Stimulated activated effector memory CD8-positive, alpha-beta T cell treated with anti-CD3 and anti-CD28 coated beads, Interleukin-12 subunit alpha, Interleukin-12 subunit beta, amount 100 ng/mL, for 72 hours (primary cell): ENCODE measurements at regions not wholly inside any gene's neighbourhood (a gene's known extent, or its start where the extent isn't known, plus 50 kb on each side); places are given as distances from the start of the nearest gene placed in this dataset.
"Not testable (repeated sequence)": the region's sequence is repeated elsewhere in the genome, so short reads cannot be mapped to it uniquely, and the experiment has no call there.

ENCODE experiments used
- ATAC-seq: fragments of 150-1000 bp; cut with Tn5 transposase; 2 replicates; pipeline ENCODE4 v1.10.0; 2021
- DNase-seq, 2 donors: peaks; one replicate each; pipeline ENCODE4 v3.0.0; 2021 to 2022; ENCODE audit warnings: low spot score in 2 of 2
- H3K27ac Mint-ChIP-seq: one replicate; pipeline ENCODE4 v1.8.0; 2022; ENCODE audit warnings: mild to moderate bottlenecking, mixed read lengths
- H3K36me3 Mint-ChIP-seq: one replicate; pipeline ENCODE4 v1.8.0; 2022; ENCODE audit warnings: mild to moderate bottlenecking, mixed read lengths
- H3K4me1 Mint-ChIP-seq: one replicate; pipeline ENCODE4 v1.8.0; 2022; ENCODE audit warnings: mixed read lengths
- H3K4me3 Mint-ChIP-seq: one replicate; pipeline ENCODE4 v1.8.0; 2022; ENCODE audit warnings: mild to moderate bottlenecking, mixed read lengths
- H3K9me3 Mint-ChIP-seq: one replicate; pipeline ENCODE4 v1.8.0; 2022; ENCODE audit warnings: mixed read lengths

GRCh38 chr6:112524071-112524470 is 176.9 kb downstream of the RFPL4B start:
- Mint-ChIP-seq H3K4me3 (no peak overlapping the region), H3K9me3 (no peaks in the 10 kb centered on the region), H3K36me3 (no peaks in the 10 kb centered on the region), H3K27ac (no peak overlapping the region), H3K4me1 (no peaks in the 10 kb centered on the region)
- ATAC-seq (no peak), DNase-seq (no peak)

GRCh38 chr6:112525749-112526148 is 178.6 kb downstream of the RFPL4B start:
- H3K4me1 Mint-ChIP-seq, result no peaks in the 10 kb centered on the region
- H3K36me3 Mint-ChIP-seq, result no peaks in the 10 kb centered on the region
- ATAC-seq (no peak), DNase-seq (no peak)
- H3K27ac Mint-ChIP-seq, result no peak overlapping the region
- no peaks in the 10 kb centered on the region for H3K9me3 Mint-ChIP-seq
- no peak overlapping the region for H3K4me3 Mint-ChIP-seq

GRCh38 chr6:112526594-112526993 is 179.5 kb downstream of the RFPL4B start:
- DNase-seq (no peak), ATAC-seq (no peak)
- Mint-ChIP-seq H3K4me1 (no peaks in the 10 kb centered on the region), H3K4me3 (no peak overlapping the region), H3K36me3 (no peaks in the 10 kb centered on the region), H3K27ac (no peak overlapping the region), H3K9me3 (no peaks in the 10 kb centered on the region)

GRCh38 chr6:112528306-112528705 is 181.2 kb downstream of the RFPL4B start:
- H3K4me3 Mint-ChIP-seq, H3K9me3 Mint-ChIP-seq, H3K27ac Mint-ChIP-seq, H3K36me3 Mint-ChIP-seq, H3K4me1 Mint-ChIP-seq, DNase-seq, ATAC-seq: not testable (repeated sequence)

GRCh38 chr6:112535816-112536215 is 188.7 kb downstream of the RFPL4B start:
- DNase-seq (no peak), ATAC-seq (no peak)

GRCh38 chr6:112539355-112539754 is 192.2 kb downstream of the RFPL4B start:
- no peak for DNase-seq
- no peak for ATAC-seq
- Mint-ChIP-seq H3K4me1 (no peaks in the 10 kb centered on the region), H3K4me3 (no peak overlapping the region), H3K36me3 (no peaks in the 10 kb centered on the region), H3K27ac (no peak overlapping the region), H3K9me3 (peaks cover 16% of the 10 kb centered on the region)

More at GRCh38 chr6:112535816-112536215, 188.7 kb downstream of the RFPL4B start:
- H3K9me3 Mint-ChIP-seq, result peaks cover 7% of the 10 kb centered on the region
- no peak overlapping the region for H3K4me3 Mint-ChIP-seq
- no peaks in the 10 kb centered on the region for H3K36me3 Mint-ChIP-seq
- no peak overlapping the region for H3K27ac Mint-ChIP-seq
- no peaks in the 10 kb centered on the region for H3K4me1 Mint-ChIP-seq

GRCh38 chr6:112541847-112542246 is 194.7 kb downstream of the RFPL4B start:
- not testable (repeated sequence) for DNase-seq, H3K9me3 Mint-ChIP-seq, H3K4me1 Mint-ChIP-seq, H3K4me3 Mint-ChIP-seq, H3K36me3 Mint-ChIP-seq, H3K27ac Mint-ChIP-seq, ATAC-seq

- H3K9me3 Mint-ChIP-seq, result peaks cover 10% of the 10 kb centered on the region
- not testable (repeated sequence) for ATAC-seq, DNase-seq, H3K36me3 Mint-ChIP-seq, H3K4me1 Mint-ChIP-seq, H3K4me3 Mint-ChIP-seq, H3K27ac Mint-ChIP-seq
These were observed 200.4 kb downstream of the RFPL4B start for GRCh38 chr6:112547321-112548085.

GRCh38 chr6:112549749-112550148 is 202.6 kb downstream of the RFPL4B start:
- ATAC-seq (no peak), DNase-seq (no peak)
- H3K9me3 Mint-ChIP-seq, result peaks cover 4% of the 10 kb centered on the region
- no peak overlapping the region for H3K27ac Mint-ChIP-seq
- no peaks in the 10 kb centered on the region for H3K36me3 Mint-ChIP-seq
- H3K4me1 Mint-ChIP-seq, result no peaks in the 10 kb centered on the region
- no peak overlapping the region for H3K4me3 Mint-ChIP-seq

GRCh38 chr6:112557435-112557834 is 210.3 kb downstream of the RFPL4B start:
- H3K9me3 Mint-ChIP-seq, result peaks cover 16% of the 10 kb centered on the region
- no peaks in the 10 kb centered on the region for H3K36me3 Mint-ChIP-seq
- no peak overlapping the region for H3K27ac Mint-ChIP-seq
- ATAC-seq, result no peak
- no peaks in the 10 kb centered on the region for H3K4me1 Mint-ChIP-seq
- no peak overlapping the region for H3K4me3 Mint-ChIP-seq
- DNase-seq, result no peak

GRCh38 chr6:112557961-112558360 is 210.8 kb downstream of the RFPL4B start:
- DNase-seq (no peak), ATAC-seq (no peak)
- Mint-ChIP-seq H3K4me3 (no peak overlapping the region), H3K9me3 (peaks cover 14% of the 10 kb centered on the region), H3K27ac (no peak overlapping the region), H3K36me3 (no peaks in the 10 kb centered on the region), H3K4me1 (no peaks in the 10 kb centered on the region)

- Mint-ChIP-seq H3K27ac (no peak overlapping the region), H3K4me1 (no peaks in the 10 kb centered on the region), H3K36me3 (no peaks in the 10 kb centered on the region), H3K4me3 (no peak overlapping the region), H3K9me3 (peaks cover 17% of the 10 kb centered on the region)
- DNase-seq (no peak), ATAC-seq (no peak)
These were observed 213.5 kb downstream of the RFPL4B start for GRCh38 chr6:112560651-112561050.

GRCh38 chr6:112562301-112563231 is 215.4 kb downstream of the RFPL4B start:
- no peak for ATAC-seq
- H3K4me3 Mint-ChIP-seq, result no peak overlapping the region
- DNase-seq, result no peak
- no peak overlapping the region for H3K27ac Mint-ChIP-seq
- no peaks in the 10 kb centered on the region for H3K4me1 Mint-ChIP-seq
- H3K36me3 Mint-ChIP-seq, result no peaks in the 10 kb centered on the region
- peaks cover 15% of the 10 kb centered on the region for H3K9me3 Mint-ChIP-seq

- Mint-ChIP-seq H3K36me3 (no peaks in the 10 kb centered on the region), H3K4me1 (no peaks in the 10 kb centered on the region), H3K4me3 (no peak overlapping the region), H3K27ac (no peak overlapping the region), H3K9me3 (peaks cover 11% of the 10 kb centered on the region)
- no peak for DNase-seq
- no peak for ATAC-seq
These were observed 216.2 kb downstream of the RFPL4B start for GRCh38 chr6:112563368-112563767.

GRCh38 chr6:112568066-112568465 is 220.9 kb downstream of the RFPL4B start:
- ATAC-seq (no peak), DNase-seq (no peak)
- H3K4me1 Mint-ChIP-seq, result no peaks in the 10 kb centered on the region
- no peaks in the 10 kb centered on the region for H3K36me3 Mint-ChIP-seq
- no peak overlapping the region for H3K27ac Mint-ChIP-seq
- no peak overlapping the region for H3K4me3 Mint-ChIP-seq
- H3K9me3 Mint-ChIP-seq, result peaks cover 2% of the 10 kb centered on the region
